ENCODE measurements at regions not wholly inside any gene's neighbourhood (a gene's known extent, or its start where the extent isn't known, plus 50 kb on each side); places are given as distances from the start of the nearest gene placed in this dataset.

DNA sequence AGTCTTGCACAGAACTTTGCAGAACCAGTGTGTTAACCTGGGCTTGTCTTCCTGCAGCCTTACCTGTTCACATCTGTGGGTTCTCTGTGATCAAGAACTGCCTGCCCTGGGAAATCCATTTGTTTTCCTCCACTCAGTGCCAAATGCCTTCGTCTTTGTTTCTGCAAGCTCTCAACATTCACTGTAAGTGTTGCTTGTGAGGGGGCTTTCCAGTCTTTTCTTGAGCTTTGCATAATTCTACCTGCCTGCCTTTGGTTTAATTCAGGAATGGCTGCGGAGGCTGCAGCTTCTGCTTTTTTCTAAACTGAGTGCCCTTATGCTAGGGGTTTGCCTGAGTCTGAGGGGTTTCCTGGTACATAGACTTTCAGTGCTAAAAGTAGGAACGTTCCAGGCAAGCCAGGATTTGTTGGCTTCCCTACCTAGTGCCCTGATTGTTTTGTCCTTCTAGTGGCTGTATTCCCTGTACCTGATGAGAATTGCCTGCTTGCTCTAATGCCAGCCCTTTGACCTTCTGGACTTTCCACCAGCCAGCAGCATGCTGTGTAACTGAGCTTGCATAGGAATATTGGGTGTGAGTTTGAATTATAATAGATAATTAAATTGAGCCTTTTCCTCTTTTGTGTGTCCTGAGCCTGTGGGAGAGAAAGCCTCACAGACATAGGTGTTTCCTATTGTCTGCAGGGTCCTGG lies 96.6 kb upstream of the CLSTN2 start:
- no peak overlapping the region for H3K27ac ChIP-seq
- peaks cover 0 to 24% of the 10 kb centered on the region in 2 donors for H3K4me1 ChIP-seq
- no peak overlapping the region for H3K4me3 ChIP-seq
- DNase-seq (ENCODE audit: low spot score), result no peak
- H3K36me3 ChIP-seq, result no peaks in the 10 kb centered on the region
- no peaks in the 10 kb centered on the region for H3K9me3 ChIP-seq
- TF ChIP-seq CTCF (IDR thresholded peaks at IDR 0.05), result no peak
- no peaks in the 10 kb centered on the region for H3K27me3 ChIP-seq

DNA sequence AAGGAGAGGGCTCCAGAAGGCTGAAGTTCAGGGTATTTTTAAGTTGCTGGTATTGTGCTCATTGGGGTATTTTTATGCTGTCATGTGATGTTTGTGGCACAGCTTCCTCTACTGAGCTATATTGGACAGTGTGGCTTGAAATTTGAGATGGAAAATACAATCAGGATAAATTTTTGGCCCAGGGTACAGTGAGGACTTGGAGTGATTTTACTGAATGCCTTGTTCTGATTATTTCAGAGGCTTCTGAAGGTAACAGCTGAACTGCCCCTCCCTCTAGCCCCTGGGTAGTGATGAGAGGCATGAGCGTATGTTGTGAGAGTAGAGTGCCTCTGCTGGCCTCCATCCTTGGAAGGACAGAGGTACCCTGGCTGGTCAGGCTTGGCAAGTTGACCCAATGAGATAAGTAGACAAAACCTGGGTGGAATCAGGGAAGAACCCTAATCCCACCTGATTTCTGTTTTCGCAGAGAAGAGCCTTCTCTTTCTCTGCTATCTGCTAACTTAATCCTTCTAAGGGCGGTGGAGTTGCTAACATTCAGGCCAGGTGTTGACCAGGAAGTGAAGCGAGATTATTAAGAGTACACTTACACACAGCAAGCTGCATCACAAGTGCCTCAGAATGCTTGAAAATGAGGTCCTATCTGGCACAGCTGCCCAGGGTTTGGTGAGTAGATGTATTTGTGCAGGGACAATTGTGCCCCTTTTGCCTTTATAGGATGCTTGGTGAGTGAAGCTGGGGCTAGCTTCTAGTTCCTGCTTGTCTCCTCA lies 98.1 kb upstream of the CLSTN2 start:
- DNase-seq (ENCODE audit: low spot score), result no peak
- no peaks in the 10 kb centered on the region for H3K9me3 ChIP-seq
- H3K4me3 ChIP-seq, result no peak overlapping the region
- H3K27me3 ChIP-seq, result no peaks in the 10 kb centered on the region
- TF ChIP-seq CTCF (IDR thresholded peaks at IDR 0.05), result no peak
- peaks cover 0 to 24% of the 10 kb centered on the region in 2 donors for H3K4me1 ChIP-seq
- peak overlapping the region in 1 of 2 donors; percentile 45 for H3K27ac ChIP-seq
- H3K36me3 ChIP-seq, result no peaks in the 10 kb centered on the region

GRCh38 chr3:139835830-139836683 lies 98.9 kb upstream of the CLSTN2 start:
- no peak overlapping the region for H3K4me3 ChIP-seq
- TF ChIP-seq CTCF (IDR thresholded peaks at IDR 0.05), result no peak
- no peaks in the 10 kb centered on the region for H3K9me3 ChIP-seq
- no peak overlapping the region for H3K27ac ChIP-seq
- H3K4me1 ChIP-seq, result peaks cover 0 to 32% of the 10 kb centered on the region in 2 donors
- DNase-seq (ENCODE audit: low spot score), result no peak
- H3K36me3 ChIP-seq, result no peaks in the 10 kb centered on the region
- H3K27me3 ChIP-seq, result no peaks in the 10 kb centered on the region

- H3K27me3 ChIP-seq, result no peaks in the 10 kb centered on the region
- no peaks in the 10 kb centered on the region for H3K36me3 ChIP-seq
- H3K4me3 ChIP-seq, result no peak overlapping the region
- DNase-seq (ENCODE audit: low spot score), result no peak
- H3K27ac ChIP-seq, result no peak overlapping the region
- peaks cover 0 to 32% of the 10 kb centered on the region in 2 donors for H3K4me1 ChIP-seq
- TF ChIP-seq CTCF (IDR thresholded peaks at IDR 0.05), result no peak
- no peaks in the 10 kb centered on the region for H3K9me3 ChIP-seq
Measured at GRCh38 chr3:139832998-139833397, 102.0 kb upstream of the CLSTN2 start.

DNA sequence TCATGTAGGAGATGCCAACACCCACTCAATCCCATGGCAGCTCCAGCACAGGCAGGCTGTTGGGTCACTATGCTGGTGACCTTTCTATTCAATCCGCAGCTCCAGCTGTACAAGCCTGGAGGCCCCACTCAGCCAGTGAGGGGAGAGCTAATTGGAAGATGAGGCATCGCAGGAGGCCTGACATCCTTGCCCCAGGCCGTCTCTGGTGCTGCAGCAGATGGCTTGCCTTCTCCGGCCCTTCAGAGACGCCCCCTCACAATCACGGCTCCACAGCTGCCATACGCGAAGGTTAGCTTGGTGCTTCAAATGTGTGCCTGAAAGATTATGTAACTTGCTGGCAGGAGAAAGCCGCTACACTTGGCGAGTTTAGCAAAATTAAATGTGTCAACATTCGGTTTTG lies 104.2 kb upstream of the CLSTN2 start:
- H3K9me3 ChIP-seq, result no peaks in the 10 kb centered on the region
- H3K4me1 ChIP-seq, result peaks cover 0 to 17% of the 10 kb centered on the region in 2 donors
- no peak overlapping the region for H3K4me3 ChIP-seq
- peak; percentile 63 for DNase-seq (ENCODE audit: low spot score)
- H3K27me3 ChIP-seq, result no peaks in the 10 kb centered on the region
- H3K36me3 ChIP-seq, result no peaks in the 10 kb centered on the region
- no peak for TF ChIP-seq CTCF (IDR thresholded peaks at IDR 0.05)
- peak overlapping the region; percentile 14 to 53 for H3K27ac ChIP-seq
